Esophagus muscularis mucosa (tissue), 4 donors: ENCODE measurements at regions not wholly inside any gene's neighbourhood (a gene's known extent, or its start where the extent isn't known, plus 50 kb on each side); places are given as distances from the start of the nearest gene placed in this dataset.

ENCODE experiments used
- EP300 ChIP-seq: sonication (generic); formaldehyde crosslinking; IDR thresholded peaks from one replicate; pipeline ENCODE4 v1.6.1; 2017; ENCODE audit warnings: antibody characterized with exemption
- POLR2A ChIP-seq: fragments of 450-650 bp; IDR thresholded peaks from one replicate; pipeline ENCODE4 v1.6.1; 2017; ENCODE audit warnings: antibody characterized with exemption, moderate library complexity, mild to moderate bottlenecking, low read depth
- POLR2AphosphoS5 ChIP-seq, 2 donors: sonication (generic); formaldehyde crosslinking; IDR thresholded peaks; one replicate each; pipeline ENCODE4 v1.6.1; 2017; ENCODE audit warnings: antibody characterized with exemption in 2 of 2
- TF ChIP-seq, protein P1 (sequence below), 3 experiments: fragments of 200-600 bp in 2 of 3; fragments of 450-650 bp in 1 of 3; sonication (generic) in 2 of 3; IDR thresholded peaks; one replicate each; pipeline ENCODE4 v1.5.1; 2017 to 2019; ENCODE audit warnings: antibody characterized with exemption in 3 of 3, mild to moderate bottlenecking in 2 of 3, moderate library complexity in 1 of 3

DNA sequence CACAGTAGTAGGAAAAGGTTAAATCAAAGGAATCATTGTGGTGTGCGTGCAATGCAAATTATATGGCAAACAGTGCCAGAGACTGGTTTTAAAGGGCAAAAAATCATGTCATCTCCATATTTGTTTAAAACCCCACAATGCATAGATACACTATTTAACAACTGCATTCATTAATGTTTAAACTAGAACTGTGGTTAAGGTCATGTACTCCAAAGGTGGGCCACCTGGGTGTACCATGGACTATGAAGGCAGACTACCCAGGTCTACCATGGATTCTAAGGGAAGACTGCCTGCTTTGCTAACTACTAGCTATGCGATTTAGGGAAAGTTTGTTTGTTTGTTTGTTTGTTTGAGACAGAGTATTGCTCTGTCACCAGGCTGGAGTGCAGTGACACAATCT, 356.3 kb downstream of the ZEB2 start:
- no peak for TF ChIP-seq POLR2A
- TF ChIP-seq, protein P1, sequence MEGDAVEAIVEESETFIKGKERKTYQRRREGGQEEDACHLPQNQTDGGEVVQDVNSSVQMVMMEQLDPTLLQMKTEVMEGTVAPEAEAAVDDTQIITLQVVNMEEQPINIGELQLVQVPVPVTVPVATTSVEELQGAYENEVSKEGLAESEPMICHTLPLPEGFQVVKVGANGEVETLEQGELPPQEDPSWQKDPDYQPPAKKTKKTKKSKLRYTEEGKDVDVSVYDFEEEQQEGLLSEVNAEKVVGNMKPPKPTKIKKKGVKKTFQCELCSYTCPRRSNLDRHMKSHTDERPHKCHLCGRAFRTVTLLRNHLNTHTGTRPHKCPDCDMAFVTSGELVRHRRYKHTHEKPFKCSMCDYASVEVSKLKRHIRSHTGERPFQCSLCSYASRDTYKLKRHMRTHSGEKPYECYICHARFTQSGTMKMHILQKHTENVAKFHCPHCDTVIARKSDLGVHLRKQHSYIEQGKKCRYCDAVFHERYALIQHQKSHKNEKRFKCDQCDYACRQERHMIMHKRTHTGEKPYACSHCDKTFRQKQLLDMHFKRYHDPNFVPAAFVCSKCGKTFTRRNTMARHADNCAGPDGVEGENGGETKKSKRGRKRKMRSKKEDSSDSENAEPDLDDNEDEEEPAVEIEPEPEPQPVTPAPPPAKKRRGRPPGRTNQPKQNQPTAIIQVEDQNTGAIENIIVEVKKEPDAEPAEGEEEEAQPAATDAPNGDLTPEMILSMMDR (IDR thresholded peaks at IDR 0.05): no peak
- no peak for TF ChIP-seq POLR2AphosphoS5 (IDR thresholded peaks at IDR 0.05)
- TF ChIP-seq EP300: no peak
